Activated CD4-positive, CD25-positive, alpha-beta regulatory T cell treated with anti-CD3 and anti-CD28 coated beads, Interleukin-2, amount 50 U/mL, for 72 hours (primary cell): ENCODE measurements at regions not wholly inside any gene's neighbourhood (a gene's known extent, or its start where the extent isn't known, plus 50 kb on each side); places are given as distances from the start of the nearest gene placed in this dataset.
"Not testable (repeated sequence)": the region's sequence is repeated elsewhere in the genome, so short reads cannot be mapped to it uniquely, and the experiment has no call there.

Experiments used
- DNase-seq: peaks from one replicate; pipeline ENCODE4 v3.0.0; 2021

GRCh38 chr2:7436096-7436906, 519.1 kb downstream of the RNF144A start:
- no peak for DNase-seq

DNA sequence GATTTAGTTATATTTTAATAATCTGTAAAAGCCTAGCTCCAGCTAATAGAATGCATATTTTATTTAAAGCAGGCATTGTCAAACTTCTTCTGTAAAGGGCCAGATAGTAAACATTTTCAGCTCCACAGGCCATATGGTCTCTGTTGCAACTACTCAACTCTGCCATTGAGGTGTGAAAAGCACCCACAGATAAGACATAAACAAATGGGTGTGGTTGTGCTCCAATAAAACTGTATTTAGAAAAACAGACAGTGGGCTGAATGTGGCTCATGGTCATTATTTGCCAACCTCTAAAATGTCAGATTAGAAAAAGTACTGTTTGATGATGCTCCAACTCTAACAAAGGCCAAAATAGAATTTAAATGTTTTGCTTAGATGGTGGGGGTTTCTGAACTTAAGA, 519.9 kb downstream of the RNF144A start:
- no peak for DNase-seq

GRCh38 chr2:7437716-7438632, 520.8 kb downstream of the RNF144A start:
- DNase-seq = no peak

GRCh38 chr2:7438855-7439254, 521.6 kb downstream of the RNF144A start:
- no peak for DNase-seq

- DNase-seq = no peak
Observed at GRCh38 chr2:7440977-7441376, 523.8 kb downstream of the RNF144A start.

DNA sequence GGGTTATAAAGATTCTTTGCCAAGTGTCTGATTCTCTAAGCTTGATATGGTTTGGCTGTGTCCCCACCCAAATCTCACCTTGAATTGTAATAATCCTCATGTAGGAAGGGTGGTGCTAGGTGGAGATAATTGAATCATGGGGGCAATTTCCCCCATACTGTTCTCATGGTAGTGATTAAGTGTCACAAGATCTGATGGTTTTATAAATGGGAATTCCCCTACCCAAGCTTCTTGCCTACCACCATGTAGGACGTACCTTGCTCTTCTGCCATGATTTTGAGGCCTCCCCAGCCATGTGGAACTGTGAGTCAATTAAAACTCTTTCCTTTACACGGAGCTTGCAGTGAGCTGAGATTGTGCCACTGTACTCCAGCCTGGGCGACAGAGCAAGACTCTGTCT, 524.6 kb downstream of the RNF144A start:
- DNase-seq = not testable (repeated sequence)

DNA sequence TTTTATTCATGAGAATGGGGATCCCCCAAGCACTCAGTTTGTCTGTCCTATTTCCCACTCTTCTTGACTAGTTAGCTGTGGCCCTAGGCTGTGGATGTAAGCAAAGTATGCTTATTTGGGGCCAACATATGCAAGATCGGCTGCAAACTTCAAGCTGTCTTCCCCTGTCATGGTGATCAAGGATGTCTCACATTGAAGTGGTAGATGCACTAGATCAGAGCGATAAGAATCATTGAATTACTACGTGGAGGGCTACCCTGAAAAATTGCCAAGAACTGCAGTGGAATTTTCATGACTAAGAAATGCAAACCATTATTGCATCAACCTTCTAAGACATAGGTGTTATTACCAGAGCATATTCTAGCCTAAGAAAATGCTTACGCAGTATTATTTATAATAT, 527.4 kb downstream of the RNF144A start:
- DNase-seq = no peak

DNA sequence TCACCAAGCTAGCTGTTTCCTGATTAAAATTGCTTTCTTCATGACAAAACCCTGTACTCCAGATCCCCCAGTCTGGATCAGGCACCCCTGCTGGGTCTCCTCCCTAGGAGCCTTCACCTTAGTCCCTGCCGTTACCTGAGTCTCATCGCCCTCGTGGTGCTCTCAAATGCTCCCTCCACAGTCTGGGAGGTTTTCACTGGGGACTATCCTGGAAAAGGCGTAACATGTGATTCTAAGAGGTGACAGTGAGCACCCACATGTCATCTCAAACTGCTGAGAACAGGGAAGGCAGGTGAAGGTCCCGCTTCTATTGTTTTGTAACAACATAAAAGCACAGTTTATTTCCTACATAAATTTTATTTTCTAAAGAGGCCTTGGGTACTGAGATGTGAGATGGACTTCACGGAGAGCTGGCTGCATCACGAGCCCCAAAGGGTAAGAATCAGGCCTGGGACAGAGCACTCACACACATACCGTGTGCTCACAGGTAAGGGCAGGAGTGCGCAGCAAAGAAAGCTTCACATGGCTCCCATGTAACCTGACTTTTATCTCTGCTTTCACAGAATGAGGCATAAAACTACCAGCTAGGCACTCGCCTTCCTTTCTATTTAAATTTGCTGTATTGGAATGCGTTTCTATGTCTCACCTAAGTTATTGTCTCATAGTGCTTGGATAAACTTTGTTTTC, 531.5 kb downstream of the RNF144A start:
- no peak for DNase-seq

DNA sequence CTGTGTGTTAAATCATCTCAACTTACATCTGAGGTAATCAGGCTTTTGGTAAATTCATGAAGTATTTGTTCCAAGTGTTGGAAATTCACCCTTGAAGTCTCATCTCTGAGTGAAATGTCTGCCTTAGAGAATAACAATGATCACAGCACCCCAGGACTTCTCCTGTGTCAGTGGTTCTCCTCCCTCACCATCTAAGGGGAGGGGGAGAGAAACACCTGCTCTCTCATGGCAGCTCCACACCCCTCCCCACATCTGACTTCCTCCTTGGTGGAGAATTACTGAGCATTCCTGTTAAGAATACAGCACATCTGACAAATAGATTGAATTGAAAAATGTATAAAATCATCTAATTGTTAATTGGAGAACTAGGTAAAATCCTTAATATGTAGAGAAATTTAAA, 532.1 kb downstream of the RNF144A start:
- DNase-seq = no peak

DNA sequence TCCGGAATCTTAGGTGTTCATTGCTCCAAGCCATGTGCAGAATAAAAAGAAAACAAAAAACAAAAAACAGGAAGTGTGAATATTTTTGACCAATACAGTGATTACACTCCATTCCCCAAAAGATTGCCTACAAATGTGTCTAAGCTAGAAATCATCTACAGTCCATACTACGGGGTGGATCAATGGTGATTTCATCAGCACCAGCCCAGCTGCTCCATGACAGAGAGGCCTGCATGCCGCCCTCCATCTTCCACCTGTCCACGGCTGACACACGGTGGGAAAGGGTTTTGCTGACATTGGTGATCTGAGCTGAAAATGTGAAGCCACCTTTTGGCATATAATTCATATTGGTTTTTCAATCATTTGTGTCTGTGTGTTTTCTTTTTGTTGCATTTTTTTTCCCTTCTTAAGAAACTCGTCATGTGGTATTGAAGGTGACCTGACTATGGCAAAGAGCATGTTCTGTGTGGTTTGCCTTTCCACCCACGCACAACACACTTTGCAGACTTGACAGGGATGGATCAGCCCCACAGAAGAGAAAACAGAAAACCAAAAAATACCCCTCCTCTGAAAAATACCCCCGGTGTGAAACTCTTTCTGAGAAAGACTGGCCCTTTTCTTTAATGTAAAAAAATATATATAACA, 533.1 kb downstream of the RNF144A start:
- DNase-seq = no peak

DNA sequence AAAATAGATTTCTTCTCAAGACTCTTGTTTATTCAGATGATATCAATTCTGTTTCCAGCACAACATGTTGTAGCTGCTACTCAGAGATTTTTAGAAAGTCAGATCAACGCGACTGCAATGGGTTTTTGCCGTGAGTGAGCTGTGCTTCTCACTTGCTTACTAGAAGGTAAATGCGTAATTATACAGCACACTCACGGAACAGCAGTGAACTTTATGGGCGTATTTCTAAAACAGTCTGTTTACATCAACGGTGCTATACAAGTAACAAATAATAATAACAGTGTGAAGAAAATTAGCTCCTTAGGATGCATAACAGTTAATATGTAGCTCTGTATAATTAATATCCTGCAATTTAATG, 533.6 kb downstream of the RNF144A start:
- DNase-seq = no peak

- DNase-seq = no peak
Observed at GRCh38 chr2:7452110-7452876, 535.1 kb downstream of the RNF144A start.

- no peak for DNase-seq
Observed at GRCh38 chr2:7454592-7454991, 537.4 kb downstream of the RNF144A start.

- DNase-seq = no peak
Observed at GRCh38 chr2:7456762-7457161, 539.5 kb downstream of the RNF144A start.

- no peak for DNase-seq
Observed at GRCh38 chr2:7458066-7458465, 540.9 kb downstream of the RNF144A start.

GRCh38 chr2:7467782-7468447, 550.7 kb downstream of the RNF144A start:
- DNase-seq = no peak

DNA sequence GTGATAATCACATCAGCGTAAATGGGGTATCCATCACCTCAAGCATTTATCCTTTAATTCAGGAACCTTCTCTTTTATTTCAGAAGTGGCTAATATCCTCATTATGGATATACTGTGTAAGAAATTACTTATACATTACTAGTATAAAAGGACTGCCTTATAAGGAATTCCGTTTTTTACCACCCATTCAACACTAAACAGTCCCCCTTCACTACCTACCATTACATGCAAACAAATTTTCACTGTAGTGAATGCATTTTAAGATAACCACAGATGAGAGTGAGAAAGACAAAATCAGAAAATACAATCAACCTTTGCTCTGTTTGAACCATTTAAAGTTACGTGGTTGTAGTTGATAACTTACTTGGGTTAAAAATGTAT, 551.2 kb downstream of the RNF144A start:
- DNase-seq = no peak

DNA sequence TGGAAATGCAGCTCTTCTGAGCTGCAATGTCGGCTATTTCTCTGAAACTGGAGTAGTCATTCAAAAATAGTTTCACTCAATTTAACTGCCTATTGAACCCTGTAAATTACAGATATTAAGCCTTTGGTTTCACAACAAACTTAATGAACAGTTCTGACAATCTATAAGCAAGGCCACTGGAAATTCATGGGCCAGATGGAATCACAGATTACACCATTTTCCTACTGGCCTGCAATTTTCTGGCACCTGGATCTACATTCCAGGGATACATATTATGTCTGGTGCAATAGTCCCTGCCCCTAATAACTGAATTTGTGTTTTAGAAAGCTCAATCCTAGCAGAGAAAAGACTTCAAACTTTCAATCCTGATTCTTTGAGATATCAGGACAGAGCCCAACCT, 551.7 kb downstream of the RNF144A start:
- no peak for DNase-seq

DNA sequence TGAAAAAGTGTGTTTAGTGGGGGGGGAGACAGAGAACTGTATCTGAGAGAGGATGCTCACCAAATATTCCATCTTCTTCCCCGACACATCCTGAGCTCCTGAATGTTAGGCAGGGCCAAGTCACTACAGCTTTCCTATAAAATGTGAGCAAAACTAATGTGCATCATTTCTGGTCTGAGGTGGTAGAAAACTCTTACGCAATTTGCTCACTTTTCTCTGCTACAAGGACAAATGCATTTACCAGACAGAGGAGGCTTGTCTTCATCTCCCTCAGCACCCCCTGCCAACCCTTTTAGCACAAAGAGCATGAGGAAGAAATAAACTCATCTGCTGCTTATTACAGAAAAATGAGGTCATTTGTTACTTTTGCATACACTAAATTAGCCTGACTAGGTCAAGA, 554.0 kb downstream of the RNF144A start:
- DNase-seq = no peak

- no peak for DNase-seq
Observed at GRCh38 chr2:7472465-7472864, 555.3 kb downstream of the RNF144A start.

DNA sequence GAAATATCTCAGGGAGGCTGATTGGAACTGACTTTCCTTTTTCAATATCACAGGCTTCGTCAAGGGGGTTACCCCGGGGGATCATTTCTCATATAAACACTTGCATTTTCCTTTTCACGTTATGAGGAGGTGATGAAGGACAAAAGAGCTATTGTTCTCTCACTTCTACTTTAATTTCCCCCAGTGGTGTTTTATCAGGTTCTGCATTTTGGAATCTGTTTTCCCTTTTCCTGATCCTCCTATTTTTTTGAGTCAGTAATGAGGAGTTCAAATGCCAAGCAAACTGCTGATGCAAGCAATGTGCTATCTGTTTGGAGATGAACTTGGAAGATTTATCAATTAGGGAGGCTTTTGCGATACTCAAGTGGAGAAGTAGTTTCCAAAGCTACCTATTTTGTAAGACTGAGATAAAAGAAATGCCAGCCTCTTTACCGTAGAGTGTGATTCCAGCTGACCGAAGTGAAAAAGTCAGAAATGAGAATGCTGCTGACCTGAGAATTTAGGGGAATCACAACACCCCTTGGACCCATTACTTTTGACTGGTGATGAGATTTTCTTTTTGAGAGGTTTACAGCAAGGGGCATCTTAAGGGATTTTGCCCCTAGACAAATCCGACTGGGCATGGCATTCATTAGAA, 556.0 kb downstream of the RNF144A start:
- no peak for DNase-seq
